ENCODE measurements at regions not wholly inside any gene's neighbourhood (a gene's known extent, or its start where the extent isn't known, plus 50 kb on each side); places are given as distances from the start of the nearest gene placed in this dataset.
A peak's percentile ranks its signal among the peaks of the same experiment; 100 is the strongest.

- Histone ChIP-seq H3K27ac (ENCODE audit: low read depth, low read length) (no peak overlapping the region), H3K4me1 (ENCODE audit: control insufficient read depth in 1 of 2, insufficient read depth in 2 of 2, low read length in 2 of 2) (peaks cover 51 to 67% of the 10 kb centered on the region in 2 experiments)
- ATAC-seq: no peak
Observed at GRCh38 chr13:97124206-97124605, 97.9 kb upstream of the MBNL2 start.

DNA sequence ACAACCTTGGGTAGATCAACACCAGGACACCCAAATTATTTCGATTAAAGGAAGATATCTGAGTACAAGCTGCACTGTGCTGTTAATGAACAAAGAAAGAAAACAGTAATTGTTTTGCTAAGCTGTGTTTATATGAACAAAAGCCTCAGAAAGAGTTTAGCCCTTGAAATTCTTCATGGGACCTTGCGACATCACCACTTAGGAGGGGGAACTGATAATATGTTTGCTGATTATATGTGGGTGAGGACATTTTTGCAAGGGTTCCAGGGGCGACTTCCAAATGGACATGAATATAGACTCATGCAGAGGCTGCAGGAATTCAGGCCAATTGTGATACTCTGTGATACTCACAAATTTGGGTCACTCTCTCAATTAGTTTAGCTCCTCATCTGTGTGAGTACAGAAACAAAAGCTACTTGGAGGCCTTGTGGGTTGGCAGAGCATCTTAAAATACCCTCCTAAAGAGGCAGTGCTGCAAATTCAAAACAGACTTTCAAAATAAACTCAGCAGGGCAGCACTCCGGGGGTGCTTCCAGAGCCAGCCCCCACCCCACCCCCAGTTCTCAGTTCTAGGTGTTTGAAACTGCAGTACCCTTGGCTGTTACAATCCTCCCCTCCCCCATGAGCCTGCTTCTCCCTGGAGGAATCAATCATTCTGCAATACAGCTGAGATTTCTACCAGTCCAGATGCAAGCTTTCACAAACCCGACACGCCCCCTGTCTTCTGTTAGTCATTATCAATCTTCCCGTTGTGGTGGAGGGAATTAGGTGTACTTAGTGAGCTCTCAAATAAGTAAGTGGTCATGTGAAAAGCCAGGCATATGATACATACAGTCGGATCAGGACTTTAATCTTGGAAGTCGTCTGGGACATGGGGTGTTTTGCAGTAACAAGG is 97.0 kb upstream of the MBNL2 start:
- intact Hi-C loops (cut with micrococcal nuclease): no loop called here
- CTCF ChIA-PET: interaction anchor here (0.9 to 1.3 kb wide), 2 partner anchors 8 to 16 kb away, joined by 4 to 6 read pairs; no protein-coding TSS in a partner anchor

More at GRCh38 chr13:97124206-97124605, 97.9 kb upstream of the MBNL2 start:
- Histone ChIP-seq H4K20me1 (ENCODE audit: insufficient read depth) (no peaks in the 10 kb centered on the region), H3K9me3 (ENCODE audit: control insufficient read depth in 1 of 2, insufficient read depth in 1 of 2, low read depth in 1 of 2, low read length in 2 of 2) (no peaks in the 10 kb centered on the region), H3K4me3 (replicated peaks in 1 of 2; ENCODE audit: low read depth in 1 of 2, low read length in 2 of 2) (no peak overlapping the region), H3K9ac (ENCODE audit: low read length) (no peak overlapping the region), H3K79me2 (ENCODE audit: insufficient read depth, low read length) (no peaks in the 10 kb centered on the region), H3K9me2 (ENCODE audit: insufficient read depth) (no peaks in the 10 kb centered on the region), H3K27me3 (ENCODE audit: insufficient read depth, low read length) (no peaks in the 10 kb centered on the region), H2AFZ (ENCODE audit: low read depth, low read length, poor library complexity, severe bottlenecking) (peak overlapping the region; percentile 41), H3K36me3 (ENCODE audit: control insufficient read depth in 1 of 2, insufficient read depth in 2 of 2, low read length in 2 of 2) (no peaks in the 10 kb centered on the region), H3K4me2 (ENCODE audit: low read length) (no peak overlapping the region)
- ChIA-PET RAD21 (ENCODE audit: low non-redundant PET in 1 of 2, low total read pairs in 2 of 2, uncharacterized antibody in 2 of 2, unreplicated experiment in 2 of 2) (no interaction called here), CTCF (no interaction called here), POLR2A (interaction anchor here (3.4 kb wide), 1 partner anchor 18 kb away, joined by 16 read pairs; no protein-coding TSS in a partner anchor)
- no TSS peak for BruUV-seq (replicated peaks)
- no peak for DNase-seq (ENCODE audit: low read depth, low spot score)
- TF ChIP-seq JUND (IDR thresholded peaks at IDR 0.05): no peak
- TF ChIP-seq ELF1 (IDR thresholded peaks at IDR 0.05; ENCODE audit: borderline replicate concordance, low read depth): no peak
- TF ChIP-seq POLR2AphosphoS5 (IDR thresholded peaks at IDR 0.05; ENCODE audit: low read depth, low read length): no peak
- no peak for TF ChIP-seq SP1 (IDR thresholded peaks at IDR 0.05; ENCODE audit: low read depth)
- no peak for TF ChIP-seq RAD21 (IDR thresholded peaks at IDR 0.05; ENCODE audit: low read depth)
- no peak for TF ChIP-seq ZNF274 (IDR thresholded peaks at IDR 0.05; ENCODE audit: low read depth, low read length)
- TF ChIP-seq YY1 (IDR thresholded peaks at IDR 0.05; ENCODE audit: extremely low read depth, insufficient replicate concordance, low read depth, low read length): no peak
- intact Hi-C loops (cut with micrococcal nuclease): no loop called here

More for the DNA sequence above, 97.0 kb upstream of the MBNL2 start:
- peak overlapping the region; percentile 28; the same call in 1 of the 2 replicates for H3K9ac ChIP-seq (ENCODE audit: low read length)
- no peaks in the 10 kb centered on the region for H3K79me2 ChIP-seq (ENCODE audit: insufficient read depth, low read length)
- no peaks in the 10 kb centered on the region for H4K20me1 ChIP-seq (ENCODE audit: insufficient read depth)
- H3K9me3 ChIP-seq (ENCODE audit: control insufficient read depth in 1 of 2, insufficient read depth in 1 of 2, low read depth in 1 of 2, low read length in 2 of 2): no peaks in the 10 kb centered on the region
- H3K4me2 ChIP-seq (ENCODE audit: low read length): peak overlapping the region; percentile 70
- H3K36me3 ChIP-seq (ENCODE audit: control insufficient read depth in 1 of 2, insufficient read depth in 2 of 2, low read length in 2 of 2): no peaks in the 10 kb centered on the region
- RAD21 ChIA-PET (ENCODE audit: low non-redundant PET in 1 of 2, low total read pairs in 2 of 2, uncharacterized antibody in 2 of 2, unreplicated experiment in 2 of 2): interaction anchor here in 1 of 2 experiments (0.7 kb wide), 1 partner anchor 17 kb away, joined by 3 read pairs; no protein-coding TSS in a partner anchor
- no peaks in the 10 kb centered on the region for H3K27me3 ChIP-seq (ENCODE audit: insufficient read depth, low read length)
- no peaks in the 10 kb centered on the region for H3K9me2 ChIP-seq (ENCODE audit: insufficient read depth)
- H2AFZ ChIP-seq (ENCODE audit: low read depth, low read length, poor library complexity, severe bottlenecking): peak overlapping the region; percentile 41
- no TSS peak for BruUV-seq (replicated peaks)
- no peak overlapping the region for H3K27ac ChIP-seq (ENCODE audit: low read depth, low read length)
- DNase-seq (ENCODE audit: low read depth, low spot score) (peak; percentile 75), ATAC-seq (peak; percentile 61)
- peak overlapping the region; percentile 11 to 19; a peak in 3 of 4 replicates for H3K4me3 ChIP-seq (replicated peaks in 1 of 2; ENCODE audit: low read depth in 1 of 2, low read length in 2 of 2)
- peaks cover 51 to 64% of the 10 kb centered on the region in 2 experiments for H3K4me1 ChIP-seq (ENCODE audit: control insufficient read depth in 1 of 2, insufficient read depth in 2 of 2, low read length in 2 of 2)
- POLR2A ChIA-PET: interaction anchor here (0.7 to 3.4 kb wide), 2 partner anchors 17 to 132 kb away, joined by 3 to 16 read pairs; no protein-coding TSS in a partner anchor
- TF ChIP-seq, protein P1, sequence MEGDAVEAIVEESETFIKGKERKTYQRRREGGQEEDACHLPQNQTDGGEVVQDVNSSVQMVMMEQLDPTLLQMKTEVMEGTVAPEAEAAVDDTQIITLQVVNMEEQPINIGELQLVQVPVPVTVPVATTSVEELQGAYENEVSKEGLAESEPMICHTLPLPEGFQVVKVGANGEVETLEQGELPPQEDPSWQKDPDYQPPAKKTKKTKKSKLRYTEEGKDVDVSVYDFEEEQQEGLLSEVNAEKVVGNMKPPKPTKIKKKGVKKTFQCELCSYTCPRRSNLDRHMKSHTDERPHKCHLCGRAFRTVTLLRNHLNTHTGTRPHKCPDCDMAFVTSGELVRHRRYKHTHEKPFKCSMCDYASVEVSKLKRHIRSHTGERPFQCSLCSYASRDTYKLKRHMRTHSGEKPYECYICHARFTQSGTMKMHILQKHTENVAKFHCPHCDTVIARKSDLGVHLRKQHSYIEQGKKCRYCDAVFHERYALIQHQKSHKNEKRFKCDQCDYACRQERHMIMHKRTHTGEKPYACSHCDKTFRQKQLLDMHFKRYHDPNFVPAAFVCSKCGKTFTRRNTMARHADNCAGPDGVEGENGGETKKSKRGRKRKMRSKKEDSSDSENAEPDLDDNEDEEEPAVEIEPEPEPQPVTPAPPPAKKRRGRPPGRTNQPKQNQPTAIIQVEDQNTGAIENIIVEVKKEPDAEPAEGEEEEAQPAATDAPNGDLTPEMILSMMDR (IDR thresholded peaks at IDR 0.05 in 2 of 3, conservative IDR thresholded peaks at IDR 0.05 in 1 of 3; ENCODE audit: borderline replicate concordance in 1 of 3, insufficient read depth in 1 of 3, low read depth in 2 of 3, low read length in 2 of 3): peak in 2 of 3 experiments; percentile 5 to 12; a peak in 1 of 6 replicates
- TF ChIP-seq, protein P2, sequence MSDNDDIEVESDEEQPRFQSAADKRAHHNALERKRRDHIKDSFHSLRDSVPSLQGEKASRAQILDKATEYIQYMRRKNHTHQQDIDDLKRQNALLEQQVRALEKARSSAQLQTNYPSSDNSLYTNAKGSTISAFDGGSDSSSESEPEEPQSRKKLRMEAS (IDR thresholded peaks at IDR 0.05): 0 out of 2 replicates have a peak, but pooled peaks have one; percentile 18
- no peak for TF ChIP-seq SP1 (IDR thresholded peaks at IDR 0.05; ENCODE audit: low read depth)
